ENCODE measurements at regions not wholly inside any gene's neighbourhood (a gene's known extent, or its start where the extent isn't known, plus 50 kb on each side); places are given as distances from the start of the nearest gene placed in this dataset.

- Histone ChIP-seq H3K27me3 (no peaks in the 10 kb centered on the region), H3K9me3 (no peaks in the 10 kb centered on the region), H3K4me3 (no peak overlapping the region), H3K4me1 (peaks cover 0 to 5% (median 0%) of the 10 kb centered on the region in 4 donors), H3K36me3 (no peaks in the 10 kb centered on the region), H3K27ac (no peak overlapping the region)
- DNase-seq: no peak
- TF ChIP-seq, protein P1, sequence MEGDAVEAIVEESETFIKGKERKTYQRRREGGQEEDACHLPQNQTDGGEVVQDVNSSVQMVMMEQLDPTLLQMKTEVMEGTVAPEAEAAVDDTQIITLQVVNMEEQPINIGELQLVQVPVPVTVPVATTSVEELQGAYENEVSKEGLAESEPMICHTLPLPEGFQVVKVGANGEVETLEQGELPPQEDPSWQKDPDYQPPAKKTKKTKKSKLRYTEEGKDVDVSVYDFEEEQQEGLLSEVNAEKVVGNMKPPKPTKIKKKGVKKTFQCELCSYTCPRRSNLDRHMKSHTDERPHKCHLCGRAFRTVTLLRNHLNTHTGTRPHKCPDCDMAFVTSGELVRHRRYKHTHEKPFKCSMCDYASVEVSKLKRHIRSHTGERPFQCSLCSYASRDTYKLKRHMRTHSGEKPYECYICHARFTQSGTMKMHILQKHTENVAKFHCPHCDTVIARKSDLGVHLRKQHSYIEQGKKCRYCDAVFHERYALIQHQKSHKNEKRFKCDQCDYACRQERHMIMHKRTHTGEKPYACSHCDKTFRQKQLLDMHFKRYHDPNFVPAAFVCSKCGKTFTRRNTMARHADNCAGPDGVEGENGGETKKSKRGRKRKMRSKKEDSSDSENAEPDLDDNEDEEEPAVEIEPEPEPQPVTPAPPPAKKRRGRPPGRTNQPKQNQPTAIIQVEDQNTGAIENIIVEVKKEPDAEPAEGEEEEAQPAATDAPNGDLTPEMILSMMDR (IDR thresholded peaks at IDR 0.05): no peak
These were observed 115.2 kb upstream of the MAGI3 start for GRCh38 chr1:113275083-113275482.

DNA sequence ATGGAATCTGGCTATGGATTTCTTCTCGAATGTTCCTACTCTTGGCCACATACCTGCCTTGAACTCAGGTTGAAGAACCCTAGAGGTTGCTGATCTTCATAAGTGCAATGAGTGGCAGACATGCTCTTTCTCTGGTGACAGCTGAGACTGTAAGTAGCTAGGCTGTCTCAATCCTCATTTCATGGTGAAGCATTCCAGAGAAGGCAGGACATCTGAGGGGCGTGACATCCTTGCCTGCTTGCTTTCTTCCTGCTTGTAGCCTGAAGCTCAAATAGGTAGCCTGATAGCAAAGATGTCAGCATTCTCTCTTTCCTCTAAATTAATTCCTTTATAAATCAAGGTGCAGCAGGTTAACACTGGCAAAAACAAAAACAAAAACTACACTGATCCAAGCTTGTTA is 114.6 kb upstream of the MAGI3 start:
- H3K9me3 ChIP-seq: no peaks in the 10 kb centered on the region
- H3K4me1 ChIP-seq: peaks cover 0 to 3% (median 0%) of the 10 kb centered on the region in 4 donors
- TF ChIP-seq POLR2A (IDR thresholded peaks at IDR 0.05): no peak
- TF ChIP-seq, protein P1 (IDR thresholded peaks at IDR 0.05): no peak
- no peaks in the 10 kb centered on the region for H3K36me3 ChIP-seq
- H3K27ac ChIP-seq: no peak overlapping the region
- H3K27me3 ChIP-seq: no peaks in the 10 kb centered on the region
- DNase-seq: no peak
- H3K4me3 ChIP-seq: no peak overlapping the region

DNA sequence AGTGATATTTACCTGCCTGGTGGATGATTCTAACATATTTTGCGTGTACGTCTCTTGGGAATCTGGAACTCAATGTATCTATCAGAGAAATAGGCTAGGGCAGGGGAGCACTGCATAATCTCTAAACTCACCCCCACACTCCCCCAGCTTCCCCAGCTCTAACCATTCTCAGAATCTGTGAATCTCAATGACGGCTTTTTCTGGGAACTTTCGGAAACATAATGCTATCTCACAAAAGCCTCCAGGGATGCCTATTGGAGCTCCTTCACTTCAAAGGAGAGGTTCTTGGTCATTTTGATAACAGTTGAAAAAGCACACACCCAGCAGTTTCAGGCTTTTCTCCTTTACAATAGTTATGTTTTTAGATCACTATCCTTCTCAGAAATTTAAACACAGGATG is 113.8 kb upstream of the MAGI3 start:
- no peaks in the 10 kb centered on the region for H3K27me3 ChIP-seq
- no peak overlapping the region for H3K27ac ChIP-seq
- TF ChIP-seq, protein P1 (IDR thresholded peaks at IDR 0.05): no peak
- TF ChIP-seq POLR2A (IDR thresholded peaks at IDR 0.05): no peak
- no peak for DNase-seq
- H3K4me1 ChIP-seq: no peaks in the 10 kb centered on the region
- H3K36me3 ChIP-seq: no peaks in the 10 kb centered on the region
- no peaks in the 10 kb centered on the region for H3K9me3 ChIP-seq
- no peak overlapping the region for H3K4me3 ChIP-seq

GRCh38 chr1:113278371-113278770 is 111.9 kb upstream of the MAGI3 start:
- Histone ChIP-seq H3K27ac (no peak overlapping the region), H3K4me1 (no peaks in the 10 kb centered on the region), H3K36me3 (no peaks in the 10 kb centered on the region), H3K4me3 (no peak overlapping the region), H3K27me3 (no peaks in the 10 kb centered on the region), H3K9me3 (no peaks in the 10 kb centered on the region)
- DNase-seq: no peak
- TF ChIP-seq POLR2A (IDR thresholded peaks at IDR 0.05): no peak

- TF ChIP-seq, protein P1 (IDR thresholded peaks at IDR 0.05): no peak
- no peak for TF ChIP-seq POLR2A (IDR thresholded peaks at IDR 0.05)
- Histone ChIP-seq H3K27ac (no peak overlapping the region), H3K27me3 (no peaks in the 10 kb centered on the region), H3K4me3 (no peak overlapping the region), H3K9me3 (no peaks in the 10 kb centered on the region), H3K4me1 (no peaks in the 10 kb centered on the region), H3K36me3 (no peaks in the 10 kb centered on the region)
- DNase-seq: no peak
These were observed 111.5 kb upstream of the MAGI3 start for GRCh38 chr1:113278777-113279176.

- no peaks in the 10 kb centered on the region for H3K9me3 ChIP-seq
- H3K4me1 ChIP-seq: no peaks in the 10 kb centered on the region
- DNase-seq: no peak
- no peaks in the 10 kb centered on the region for H3K36me3 ChIP-seq
- TF ChIP-seq, protein P1 (IDR thresholded peaks at IDR 0.05): no peak
- TF ChIP-seq POLR2A (IDR thresholded peaks at IDR 0.05): no peak
- H3K27ac ChIP-seq: peak overlapping the region in 1 of 4 donors; percentile 18
- no peak overlapping the region for H3K4me3 ChIP-seq
- H3K27me3 ChIP-seq: no peaks in the 10 kb centered on the region
These were observed 110.4 kb upstream of the MAGI3 start for GRCh38 chr1:113279776-113280391.

Data from Peyer's patch (tissue), 4 donors.